ENCODE measurements at regions not wholly inside any gene's neighbourhood (a gene's known extent, or its start where the extent isn't known, plus 50 kb on each side); places are given as distances from the start of the nearest gene placed in this dataset.

DNA sequence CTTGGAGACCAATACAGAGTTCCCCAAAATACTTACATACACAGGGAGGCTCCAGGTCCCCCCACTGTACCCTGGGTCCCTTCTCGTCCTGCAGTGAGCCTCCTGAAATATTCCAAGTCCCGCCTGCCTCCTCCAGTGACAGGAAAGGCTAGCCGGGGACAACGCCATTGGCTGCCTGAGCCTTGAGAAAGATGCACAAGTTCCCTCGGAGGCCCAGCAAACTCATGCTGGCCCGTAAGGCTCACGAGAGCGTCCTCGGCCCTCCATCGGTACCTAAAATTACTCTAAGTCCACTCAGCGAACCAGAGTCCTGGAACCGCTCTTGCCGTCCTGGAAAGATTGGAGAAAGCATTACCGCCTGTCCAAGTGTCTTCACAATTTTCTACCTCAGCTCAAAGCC, 228.6 kb downstream of the ADAM29 start:
- 87% methylated on average over 10 of the region's 14 CpGs for WGBS (ENCODE audit: insufficient coverage)
- H3K4me3 ChIP-seq (ENCODE audit: control insufficient read depth in 1 of 2, extremely low read depth in 1 of 2, low read length in 1 of 2) = no peak overlapping the region
- H3K9me3 Mint-ChIP-seq = peaks cover 10 to 33% (median 26%) of the 10 kb centered on the region in 3 donors

DNA sequence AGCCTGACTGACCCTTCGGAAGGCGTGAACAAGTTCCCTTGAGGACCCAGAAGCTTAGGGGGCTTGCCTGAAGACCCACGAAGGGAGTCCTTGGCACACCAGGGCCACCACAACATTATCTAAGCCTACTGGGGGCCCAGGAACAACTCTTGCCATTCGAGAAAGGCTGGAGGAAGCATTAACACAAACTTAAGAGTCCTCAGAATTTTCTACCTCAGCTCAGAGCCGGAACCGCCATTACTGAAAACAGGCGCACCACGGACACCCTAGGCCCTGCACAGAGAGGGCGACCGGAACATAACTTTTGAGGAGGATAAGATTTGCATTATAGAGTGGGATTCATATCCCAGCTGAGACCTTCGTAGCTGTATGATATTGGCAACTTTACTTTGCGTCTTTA, 229.1 kb downstream of the ADAM29 start:
- Histone ChIP-seq H3K27ac (ENCODE audit: low read length) (no peak overlapping the region), H3K9me3 (no peaks in the 10 kb centered on the region), H3K4me1 (ENCODE audit: control insufficient read depth in 1 of 2, extremely low read depth in 1 of 2, insufficient read depth in 2 of 2, low read length in 2 of 2) (no peaks in the 10 kb centered on the region), H3K27me3 (replicated peaks in 1 of 2; ENCODE audit: control insufficient read depth in 2 of 2, extremely low read depth in 1 of 2, insufficient read depth in 2 of 2, low read length in 1 of 2) (no peaks in the 10 kb centered on the region), H3K4me3 (ENCODE audit: control insufficient read depth in 1 of 2, extremely low read depth in 1 of 2, low read length in 1 of 2) (no peak overlapping the region), H3K36me3 (ENCODE audit: control insufficient read depth in 2 of 2, extremely low read depth in 1 of 2, insufficient read depth in 1 of 2, low read length in 1 of 2) (no peaks in the 10 kb centered on the region)
- H3K4me3 Mint-ChIP-seq = no peak overlapping the region
- ChIA-PET POLR2A (no interaction called here), CTCF (no interaction called here)
- no peak overlapping the region for H3K27ac Mint-ChIP-seq
- H3K27me3 Mint-ChIP-seq = no peaks in the 10 kb centered on the region
- DNase-seq = no peak
- WGBS (ENCODE audit: insufficient coverage) = 90% methylated on average over 6 of the region's 12 CpGs
- H3K36me3 Mint-ChIP-seq = no peaks in the 10 kb centered on the region
- no peaks in the 10 kb centered on the region for H3K4me1 Mint-ChIP-seq
- ATAC-seq (replicated peaks in 1 of 4) = no peak
- H3K9me3 Mint-ChIP-seq = peaks cover 10 to 36% (median 23%) of the 10 kb centered on the region in 3 donors

More for the DNA sequence above, 228.6 kb downstream of the ADAM29 start:
- Mint-ChIP-seq H3K27me3 (no peaks in the 10 kb centered on the region), H3K36me3 (no peaks in the 10 kb centered on the region), H3K4me3 (no peak overlapping the region), H3K4me1 (no peaks in the 10 kb centered on the region), H3K27ac (no peak overlapping the region)
- Histone ChIP-seq H3K27ac (ENCODE audit: low read length) (no peak overlapping the region), H3K27me3 (replicated peaks in 1 of 2; ENCODE audit: control insufficient read depth in 2 of 2, extremely low read depth in 1 of 2, insufficient read depth in 2 of 2, low read length in 1 of 2) (no peaks in the 10 kb centered on the region), H3K36me3 (ENCODE audit: control insufficient read depth in 2 of 2, extremely low read depth in 1 of 2, insufficient read depth in 1 of 2, low read length in 1 of 2) (no peaks in the 10 kb centered on the region), H3K9me3 (no peaks in the 10 kb centered on the region), H3K4me1 (ENCODE audit: control insufficient read depth in 1 of 2, extremely low read depth in 1 of 2, insufficient read depth in 2 of 2, low read length in 2 of 2) (no peaks in the 10 kb centered on the region)
- POLR2A ChIA-PET = no interaction called here
- CTCF ChIA-PET = no interaction called here
- no peak for ATAC-seq (replicated peaks in 1 of 4)
- no peak for DNase-seq

DNA sequence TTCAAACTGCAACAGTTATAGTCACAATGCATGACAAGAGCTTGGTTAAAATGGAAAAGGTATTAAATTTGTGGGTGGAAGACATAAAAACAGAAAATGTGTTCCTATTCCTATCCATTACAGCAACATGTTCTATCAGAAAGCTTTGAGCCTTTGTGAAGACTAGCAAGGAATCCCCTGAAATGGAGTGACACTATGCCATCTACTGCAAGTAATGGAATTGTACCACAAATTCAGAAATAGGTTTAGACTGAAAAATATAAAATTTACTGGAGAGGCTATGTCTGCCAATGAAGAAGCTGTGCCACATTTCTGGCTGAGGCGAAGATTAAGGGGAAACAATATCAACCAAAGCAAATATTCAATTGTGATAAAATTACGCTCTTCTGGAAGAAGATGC, 247.9 kb downstream of the ADAM29 start:
- no peaks in the 10 kb centered on the region for H3K36me3 Mint-ChIP-seq

DNA sequence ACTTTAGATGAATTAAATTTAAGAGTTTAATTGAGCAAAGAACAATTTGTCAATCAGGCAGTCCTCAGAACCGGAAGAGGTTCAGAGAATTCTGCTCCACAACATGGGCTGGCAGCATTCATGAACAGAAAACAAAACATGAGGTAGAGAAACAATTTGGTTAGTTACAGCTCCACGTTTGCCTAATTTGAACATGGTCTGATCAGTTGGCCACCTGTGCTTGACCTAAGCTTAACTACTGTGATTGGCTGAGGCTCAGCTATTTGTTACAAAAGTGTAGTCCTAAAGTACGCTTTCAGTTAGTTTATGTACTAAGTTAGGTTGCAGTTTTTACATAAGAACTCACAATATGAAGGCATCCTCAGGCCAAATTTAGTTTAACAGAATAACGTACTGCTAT, 258.6 kb downstream of the ADAM29 start:
- Mint-ChIP-seq H3K36me3 (no peaks in the 10 kb centered on the region), H3K4me3 (no peak overlapping the region), H3K27me3 (no peaks in the 10 kb centered on the region), H3K9me3 (peaks cover 1 to 12% (median 9%) of the 10 kb centered on the region in 3 donors), H3K27ac (no peak overlapping the region), H3K4me1 (no peaks in the 10 kb centered on the region)
- Histone ChIP-seq H3K27me3 (replicated peaks in 1 of 2; ENCODE audit: control insufficient read depth in 2 of 2, extremely low read depth in 1 of 2, insufficient read depth in 2 of 2, low read length in 1 of 2) (no peaks in the 10 kb centered on the region), H3K27ac (ENCODE audit: low read length) (no peak overlapping the region), H3K9me3 (no peaks in the 10 kb centered on the region), H3K4me1 (ENCODE audit: control insufficient read depth in 1 of 2, extremely low read depth in 1 of 2, insufficient read depth in 2 of 2, low read length in 2 of 2) (no peaks in the 10 kb centered on the region), H3K4me3 (ENCODE audit: control insufficient read depth in 1 of 2, extremely low read depth in 1 of 2, low read length in 1 of 2) (no peak overlapping the region), H3K36me3 (ENCODE audit: control insufficient read depth in 2 of 2, extremely low read depth in 1 of 2, insufficient read depth in 1 of 2, low read length in 1 of 2) (no peaks in the 10 kb centered on the region)
- DNase-seq = no peak
- POLR2A ChIA-PET = no interaction called here
- no peak for ATAC-seq (replicated peaks in 1 of 4)
- 49% methylated on average over 2 of the region's 4 CpGs for WGBS (ENCODE audit: insufficient coverage)
- CTCF ChIA-PET = no interaction called here

More for the DNA sequence above, 247.9 kb downstream of the ADAM29 start:
- H3K27me3 ChIP-seq (replicated peaks in 1 of 2; ENCODE audit: control insufficient read depth in 2 of 2, extremely low read depth in 1 of 2, insufficient read depth in 2 of 2, low read length in 1 of 2) = no peaks in the 10 kb centered on the region
- no peaks in the 10 kb centered on the region for H3K36me3 ChIP-seq (ENCODE audit: control insufficient read depth in 2 of 2, extremely low read depth in 1 of 2, insufficient read depth in 1 of 2, low read length in 1 of 2)
- H3K4me3 ChIP-seq (ENCODE audit: control insufficient read depth in 1 of 2, extremely low read depth in 1 of 2, low read length in 1 of 2) = no peak overlapping the region
- no peaks in the 10 kb centered on the region for H3K4me1 ChIP-seq (ENCODE audit: control insufficient read depth in 1 of 2, extremely low read depth in 1 of 2, insufficient read depth in 2 of 2, low read length in 2 of 2)
- Mint-ChIP-seq H3K27ac (no peak overlapping the region), H3K4me3 (no peak overlapping the region), H3K4me1 (no peaks in the 10 kb centered on the region), H3K9me3 (peaks cover 7 to 15% (median 8%) of the 10 kb centered on the region in 3 donors), H3K27me3 (no peaks in the 10 kb centered on the region)
- CTCF ChIA-PET = no interaction called here
- ATAC-seq (replicated peaks in 1 of 4) (no peak), DNase-seq (no peak)
- no peak overlapping the region for H3K27ac ChIP-seq (ENCODE audit: low read length)
- H3K9me3 ChIP-seq = no peaks in the 10 kb centered on the region
- POLR2A ChIA-PET = no interaction called here
- no CpG with 5 or more reads among the region's 2 CpGs for WGBS (ENCODE audit: insufficient coverage)

DNA sequence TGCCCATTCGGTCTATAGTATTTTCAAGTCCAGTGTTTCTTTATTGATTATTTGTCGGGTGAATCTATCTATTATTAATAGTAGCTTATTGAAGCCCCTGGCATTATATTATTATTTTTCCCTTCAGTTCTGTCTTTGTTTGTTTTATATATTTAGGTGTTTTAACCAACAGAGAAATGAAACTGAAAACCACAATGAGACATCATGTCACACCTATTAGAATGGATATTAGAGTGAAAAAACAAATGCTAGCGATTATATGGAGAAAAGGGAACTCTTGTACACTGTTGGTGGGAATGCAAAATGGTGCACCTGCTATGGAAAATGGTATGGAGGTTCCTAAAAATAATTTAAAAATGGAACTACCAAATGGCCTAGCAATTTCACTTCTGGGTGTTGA, 272.5 kb downstream of the ADAM29 start:
- Histone ChIP-seq H3K4me1 (ENCODE audit: control insufficient read depth in 1 of 2, extremely low read depth in 1 of 2, insufficient read depth in 2 of 2, low read length in 2 of 2) (no peaks in the 10 kb centered on the region), H3K27ac (ENCODE audit: low read length) (no peak overlapping the region), H3K36me3 (ENCODE audit: control insufficient read depth in 2 of 2, extremely low read depth in 1 of 2, insufficient read depth in 1 of 2, low read length in 1 of 2) (no peaks in the 10 kb centered on the region), H3K4me3 (ENCODE audit: control insufficient read depth in 1 of 2, extremely low read depth in 1 of 2, low read length in 1 of 2) (no peak overlapping the region), H3K9me3 (no peaks in the 10 kb centered on the region), H3K27me3 (replicated peaks in 1 of 2; ENCODE audit: control insufficient read depth in 2 of 2, extremely low read depth in 1 of 2, insufficient read depth in 2 of 2, low read length in 1 of 2) (no peaks in the 10 kb centered on the region)
- DNase-seq = no peak
- H3K4me1 Mint-ChIP-seq = no peaks in the 10 kb centered on the region
- ATAC-seq (replicated peaks in 1 of 4) = no peak
- no peaks in the 10 kb centered on the region for H3K27me3 Mint-ChIP-seq
- POLR2A ChIA-PET = no interaction called here
- CTCF ChIA-PET = no interaction called here
- no peak overlapping the region for H3K4me3 Mint-ChIP-seq
- peaks cover 2 to 11% (median 3%) of the 10 kb centered on the region in 3 donors for H3K9me3 Mint-ChIP-seq
- WGBS (ENCODE audit: insufficient coverage) = no CpG with 5 or more reads among the region's 3 CpGs
- no peaks in the 10 kb centered on the region for H3K36me3 Mint-ChIP-seq
- H3K27ac Mint-ChIP-seq = no peak overlapping the region

DNA sequence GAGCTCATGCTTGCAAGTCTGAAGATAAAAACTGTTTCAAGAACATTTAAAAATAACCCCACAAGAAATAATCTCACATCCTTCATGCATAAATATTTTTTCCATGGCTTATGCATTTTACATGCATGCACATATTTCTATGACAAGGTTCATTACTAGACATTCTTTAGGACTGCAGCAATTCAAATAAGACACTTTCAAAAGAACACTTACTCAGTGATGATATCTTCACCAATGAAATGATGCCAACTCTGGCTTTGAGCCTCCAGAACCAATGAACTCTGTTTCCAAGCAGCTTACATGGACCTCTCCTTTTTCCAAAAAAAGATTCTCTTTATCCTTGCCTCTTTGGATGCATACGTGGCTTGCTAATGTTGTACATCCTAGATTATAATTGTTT, 279.9 kb downstream of the ADAM29 start:
- WGBS (ENCODE audit: insufficient coverage) = no CpG with 5 or more reads among the region's 1 CpG
- Histone ChIP-seq H3K27ac (ENCODE audit: low read length) (no peak overlapping the region), H3K4me3 (ENCODE audit: control insufficient read depth in 1 of 2, extremely low read depth in 1 of 2, low read length in 1 of 2) (no peak overlapping the region), H3K4me1 (ENCODE audit: control insufficient read depth in 1 of 2, extremely low read depth in 1 of 2, insufficient read depth in 2 of 2, low read length in 2 of 2) (no peaks in the 10 kb centered on the region), H3K9me3 (no peaks in the 10 kb centered on the region), H3K27me3 (replicated peaks in 1 of 2; ENCODE audit: control insufficient read depth in 2 of 2, extremely low read depth in 1 of 2, insufficient read depth in 2 of 2, low read length in 1 of 2) (no peaks in the 10 kb centered on the region), H3K36me3 (ENCODE audit: control insufficient read depth in 2 of 2, extremely low read depth in 1 of 2, insufficient read depth in 1 of 2, low read length in 1 of 2) (no peaks in the 10 kb centered on the region)
- peaks cover 0 to 5% (median 3%) of the 10 kb centered on the region in 3 donors for H3K9me3 Mint-ChIP-seq
- DNase-seq = no peak
- ChIA-PET CTCF (no interaction called here), POLR2A (interaction anchor here in 1 of 2 donors (0.6 kb wide), 1 partner anchor 17 kb away, joined by 4 read pairs; no protein-coding TSS in a partner anchor)
- no peak overlapping the region for H3K4me3 Mint-ChIP-seq
- no peaks in the 10 kb centered on the region for H3K27me3 Mint-ChIP-seq
- no peak for ATAC-seq (replicated peaks in 1 of 4)
- H3K36me3 Mint-ChIP-seq = no peaks in the 10 kb centered on the region
- H3K4me1 Mint-ChIP-seq = no peaks in the 10 kb centered on the region
- no peak overlapping the region for H3K27ac Mint-ChIP-seq

DNA sequence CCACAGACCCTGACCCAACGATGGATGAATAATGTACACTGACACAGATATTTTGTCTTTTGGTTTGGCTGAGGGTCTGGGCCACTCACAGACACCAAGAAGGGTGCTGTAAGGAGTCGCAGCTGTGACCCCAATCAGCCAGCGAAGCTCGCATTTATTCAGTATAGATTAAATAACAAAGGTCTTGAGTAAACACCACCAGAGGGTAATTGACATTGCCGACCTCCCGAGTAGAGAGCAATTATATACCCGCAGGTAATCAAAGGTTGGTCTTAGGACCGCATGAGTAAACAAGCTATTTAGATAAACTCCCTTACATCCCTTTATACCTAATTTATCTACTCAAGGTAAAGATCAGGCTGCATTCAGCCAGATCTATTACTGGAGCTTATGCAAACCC, 297.1 kb downstream of the ADAM29 start:
- H3K4me1 Mint-ChIP-seq = no peaks in the 10 kb centered on the region
- no peak for DNase-seq
- POLR2A ChIA-PET = no interaction called here
- CTCF ChIA-PET = no interaction called here
- H3K9me3 ChIP-seq = no peaks in the 10 kb centered on the region
- H3K9me3 Mint-ChIP-seq = peaks cover 0 to 20% (median 5%) of the 10 kb centered on the region in 3 donors
- H3K27ac Mint-ChIP-seq = no peak overlapping the region
- H3K36me3 ChIP-seq (ENCODE audit: control insufficient read depth in 2 of 2, extremely low read depth in 1 of 2, insufficient read depth in 1 of 2, low read length in 1 of 2) = no peaks in the 10 kb centered on the region
- H3K27me3 Mint-ChIP-seq = no peaks in the 10 kb centered on the region
- H3K4me3 ChIP-seq (ENCODE audit: control insufficient read depth in 1 of 2, extremely low read depth in 1 of 2, low read length in 1 of 2) = no peak overlapping the region
- ATAC-seq (replicated peaks in 1 of 4) = no peak
- no peak overlapping the region for H3K4me3 Mint-ChIP-seq
- no peaks in the 10 kb centered on the region for H3K36me3 Mint-ChIP-seq
- WGBS (ENCODE audit: insufficient coverage) = 85% methylated on average over 5 of the region's 8 CpGs
- no peaks in the 10 kb centered on the region for H3K4me1 ChIP-seq (ENCODE audit: control insufficient read depth in 1 of 2, extremely low read depth in 1 of 2, insufficient read depth in 2 of 2, low read length in 2 of 2)
- H3K27me3 ChIP-seq (replicated peaks in 1 of 2; ENCODE audit: control insufficient read depth in 2 of 2, extremely low read depth in 1 of 2, insufficient read depth in 2 of 2, low read length in 1 of 2) = no peaks in the 10 kb centered on the region
- H3K27ac ChIP-seq (ENCODE audit: low read length) = no peak overlapping the region
